AG09319 (cell line): ENCODE measurements at regions not wholly inside any gene's neighbourhood (a gene's known extent, or its start where the extent isn't known, plus 50 kb on each side); places are given as distances from the start of the nearest gene placed in this dataset.
"Not testable (repeated sequence)": the region's sequence is repeated elsewhere in the genome, so short reads cannot be mapped to it uniquely, and the experiment has no call there.

Source experiments
- DNase-seq: peaks from one replicate; pipeline ENCODE4 v3.0.0-alpha.2; 2010; ENCODE audit warnings: low read depth; ENCODE audit errors: extremely low read depth
- CTCF ChIP-seq: IDR thresholded peaks from 2 replicates; pipeline ENCODE4 v1.5.1; 2011; ENCODE audit warnings: low read depth, mild to moderate bottlenecking, inconsistent platforms, low read length, moderate library complexity

- no peak for DNase-seq
- TF ChIP-seq CTCF: no peak
Measured at GRCh38 chr14:28820677-28821076, 54.1 kb downstream of the FOXG1 start.

- no peak for TF ChIP-seq CTCF
Measured at GRCh38 chr14:28821993-28822392, 55.4 kb downstream of the FOXG1 start.

GRCh38 chr14:28823245-28823644 lies 56.7 kb downstream of the FOXG1 start:
- no peak for DNase-seq
- TF ChIP-seq CTCF: no peak

More at GRCh38 chr14:28821993-28822392, 55.4 kb downstream of the FOXG1 start:
- DNase-seq: no peak

- no peak for DNase-seq
- TF ChIP-seq CTCF: no peak
Measured at GRCh38 chr14:28830115-28830534, 63.5 kb downstream of the FOXG1 start.

- DNase-seq: no peak
- no peak for TF ChIP-seq CTCF
Measured at GRCh38 chr14:28831126-28831525, 64.5 kb downstream of the FOXG1 start.

- DNase-seq: not testable (repeated sequence)
Measured at GRCh38 chr14:28842569-28842968, 76.0 kb downstream of the FOXG1 start.

GRCh38 chr14:28867571-28867970 lies 101.0 kb downstream of the FOXG1 start:
- no peak for DNase-seq
- TF ChIP-seq CTCF: no peak

- no peak for DNase-seq
- TF ChIP-seq CTCF: no peak
Measured at GRCh38 chr14:28870033-28870564, 103.5 kb downstream of the FOXG1 start.
